CD4-positive, alpha-beta T cell treated with Interleukin-4 for 1 hour (primary cell): ENCODE measurements at regions not wholly inside any gene's neighbourhood (a gene's known extent, or its start where the extent isn't known, plus 50 kb on each side); places are given as distances from the start of the nearest gene placed in this dataset.
"Not testable (repeated sequence)": the region's sequence is repeated elsewhere in the genome, so short reads cannot be mapped to it uniquely, and the experiment has no call there.

Experiments
- DNase-seq, 2 donors: peaks; one replicate each; pipeline ENCODE4 v3.0.0-alpha.2; 2020 to 2022

- DNase-seq, result no peak
Measured at GRCh38 chr6:71621918-71622519, 264.3 kb upstream of the RIMS1 start.

DNA sequence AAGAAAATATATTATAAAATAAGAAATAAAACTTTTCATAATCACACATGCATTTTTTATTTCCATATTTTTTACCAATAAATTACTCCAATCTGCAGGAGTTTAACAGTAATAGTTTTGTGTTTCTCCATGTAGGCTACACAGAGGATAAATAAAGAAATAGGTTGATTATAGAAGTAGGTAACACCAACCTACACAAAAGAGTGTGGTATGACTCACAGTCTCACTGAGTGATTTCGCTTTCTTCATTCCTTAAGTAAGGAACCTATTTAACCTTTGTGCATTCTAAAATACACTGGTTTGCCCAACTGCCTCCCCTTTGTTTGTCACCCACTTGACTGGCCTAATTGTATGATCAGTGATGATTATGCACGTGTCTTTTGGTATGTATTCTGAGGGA lies 244.2 kb upstream of the RIMS1 start:
- DNase-seq, result no peak

DNA sequence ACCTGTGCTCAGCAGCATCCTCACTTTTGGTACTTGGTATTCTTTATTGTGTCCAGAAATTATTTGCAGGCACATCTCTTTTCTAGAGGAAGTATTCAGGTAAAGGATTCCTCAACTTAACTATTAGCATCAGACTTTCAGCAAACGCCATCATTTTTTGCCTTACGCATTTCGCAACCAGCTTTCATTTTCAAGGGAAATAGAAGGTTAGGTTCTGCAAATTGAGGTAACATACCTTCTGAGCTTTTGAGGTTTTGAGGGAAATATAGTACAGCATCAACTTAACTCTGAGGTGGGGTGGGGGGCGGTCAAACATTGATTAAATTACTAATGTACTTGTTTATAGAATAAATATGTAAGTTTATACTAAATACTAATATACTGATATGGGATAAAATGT lies 243.6 kb upstream of the RIMS1 start:
- no peak for DNase-seq

GRCh38 chr6:71645299-71645698 lies 241.1 kb upstream of the RIMS1 start:
- DNase-seq, result no peak

GRCh38 chr6:71649915-71650314 lies 236.4 kb upstream of the RIMS1 start:
- DNase-seq, result no peak

GRCh38 chr6:71651636-71652035 lies 234.7 kb upstream of the RIMS1 start:
- no peak for DNase-seq

DNA sequence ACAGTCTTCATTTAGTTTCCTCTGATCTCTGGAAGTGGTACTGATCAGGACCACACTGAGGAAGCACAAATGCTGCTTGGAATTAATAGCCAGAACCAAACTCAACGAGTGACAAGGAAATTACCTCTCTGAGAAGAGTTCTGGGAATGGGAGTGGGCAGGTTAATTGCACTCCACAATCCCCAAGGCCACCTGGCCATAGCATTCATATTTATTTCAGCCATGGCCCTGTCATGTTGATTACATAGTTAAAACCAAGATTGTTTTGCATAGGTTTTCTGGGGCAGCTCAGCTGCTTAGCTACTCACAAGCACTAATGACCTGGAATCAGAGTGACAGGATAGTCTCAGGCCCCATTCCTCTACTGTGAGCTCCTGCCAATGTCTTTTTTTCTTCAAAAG lies 230.2 kb upstream of the RIMS1 start:
- no peak for DNase-seq

DNA sequence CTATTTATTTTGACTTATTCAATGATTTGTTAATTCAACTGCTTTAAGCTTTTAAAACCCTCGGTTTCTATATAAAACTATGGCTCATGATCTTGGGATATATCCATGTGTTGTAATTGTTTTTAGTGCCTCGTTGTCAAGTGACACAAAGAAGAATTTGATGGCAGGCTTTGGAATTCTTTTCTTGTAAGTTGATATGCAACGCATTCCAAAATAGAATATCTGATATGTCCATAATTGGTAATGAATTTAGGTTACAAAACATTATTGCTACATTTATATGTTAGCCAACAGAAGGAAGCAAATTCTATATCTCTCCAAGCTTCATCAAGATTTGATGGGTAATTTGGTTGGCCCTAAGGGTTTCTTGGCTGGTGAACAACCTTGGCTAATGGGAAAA lies 220.4 kb upstream of the RIMS1 start:
- DNase-seq, result no peak

DNA sequence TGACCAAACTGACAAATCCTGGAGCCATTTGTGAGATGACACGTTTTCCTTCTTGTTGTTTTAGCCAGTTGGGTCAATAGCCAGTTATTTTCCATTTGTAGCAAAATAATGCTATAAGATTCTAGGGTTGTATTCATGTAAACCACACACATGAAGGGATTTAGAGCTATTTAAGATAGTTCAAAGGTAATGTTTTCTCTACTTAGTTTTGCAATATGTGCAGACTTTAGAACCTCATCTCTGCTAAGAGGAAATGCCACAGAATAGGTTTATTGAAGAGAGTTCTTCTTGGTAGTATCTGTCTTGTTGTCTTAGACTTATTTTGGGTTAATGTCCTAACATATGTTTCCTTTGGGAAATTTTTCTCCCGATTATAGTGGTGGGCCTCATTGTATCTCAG lies 213.5 kb upstream of the RIMS1 start:
- no peak for DNase-seq

- no peak for DNase-seq
Measured at GRCh38 chr6:71675386-71675785, 211.0 kb upstream of the RIMS1 start.

DNA sequence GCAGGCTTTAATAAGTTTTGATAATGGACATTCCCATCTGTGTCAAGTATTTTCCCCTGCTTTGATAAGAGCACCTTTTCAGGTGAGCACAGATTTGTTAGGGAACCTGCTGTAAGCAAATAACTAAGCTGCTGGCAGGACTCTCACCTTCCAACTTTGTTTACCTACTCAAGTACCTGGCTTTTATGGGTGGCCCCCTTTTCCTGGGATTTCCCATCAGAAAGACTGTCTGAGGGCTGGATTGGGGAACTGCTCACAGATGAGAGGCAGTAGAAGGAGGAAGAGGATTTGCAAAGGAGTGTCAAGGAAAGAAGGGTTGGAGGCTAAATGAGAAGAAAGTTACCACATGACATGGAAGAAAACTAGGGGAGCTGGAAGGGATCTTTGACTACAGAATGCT lies 210.1 kb upstream of the RIMS1 start:
- DNase-seq, result no peak

DNA sequence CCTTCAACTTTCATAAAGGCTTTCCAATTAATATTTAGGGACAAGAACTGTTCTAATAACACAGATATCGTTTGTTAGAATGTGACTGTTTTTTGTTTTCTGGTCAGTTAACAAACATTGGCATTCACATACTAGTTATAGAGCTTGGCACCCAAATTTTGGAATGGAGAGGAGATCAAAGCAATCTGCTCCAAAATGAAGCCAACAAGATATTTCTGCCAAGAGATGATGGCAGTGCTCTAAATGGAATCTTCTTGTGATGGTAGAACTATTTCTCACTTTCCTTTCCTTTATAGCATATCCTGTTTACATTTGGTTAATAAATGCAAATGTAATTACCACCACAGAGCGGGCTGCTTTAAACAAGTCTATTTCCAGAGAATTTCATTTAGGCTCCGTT lies 208.3 kb upstream of the RIMS1 start:
- no peak for DNase-seq

- no peak for DNase-seq
Measured at GRCh38 chr6:71681234-71681867, 205.0 kb upstream of the RIMS1 start.

GRCh38 chr6:71686021-71686677 lies 200.2 kb upstream of the RIMS1 start:
- DNase-seq, result not testable (repeated sequence)

DNA sequence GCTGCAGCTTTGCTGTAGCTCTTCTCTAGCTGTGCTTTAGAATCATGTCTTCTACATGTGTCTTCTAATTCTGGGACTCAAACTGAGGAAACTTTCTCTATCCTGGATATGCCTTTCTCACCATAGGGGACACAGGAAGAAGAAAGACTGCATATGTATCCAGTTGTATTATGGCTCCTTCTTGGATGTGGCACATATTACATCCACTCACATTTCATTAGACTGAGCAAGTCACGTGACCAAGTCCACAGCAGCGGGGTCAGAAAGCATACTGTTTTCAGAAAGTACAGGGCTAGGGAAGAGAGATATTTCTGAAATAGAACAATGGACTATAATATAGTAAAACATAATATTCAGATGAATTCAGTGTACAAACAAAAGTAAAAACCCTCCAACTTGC lies 187.6 kb upstream of the RIMS1 start:
- no peak for DNase-seq

- no peak for DNase-seq
Measured at GRCh38 chr6:71706523-71706922, 179.8 kb upstream of the RIMS1 start.

DNA sequence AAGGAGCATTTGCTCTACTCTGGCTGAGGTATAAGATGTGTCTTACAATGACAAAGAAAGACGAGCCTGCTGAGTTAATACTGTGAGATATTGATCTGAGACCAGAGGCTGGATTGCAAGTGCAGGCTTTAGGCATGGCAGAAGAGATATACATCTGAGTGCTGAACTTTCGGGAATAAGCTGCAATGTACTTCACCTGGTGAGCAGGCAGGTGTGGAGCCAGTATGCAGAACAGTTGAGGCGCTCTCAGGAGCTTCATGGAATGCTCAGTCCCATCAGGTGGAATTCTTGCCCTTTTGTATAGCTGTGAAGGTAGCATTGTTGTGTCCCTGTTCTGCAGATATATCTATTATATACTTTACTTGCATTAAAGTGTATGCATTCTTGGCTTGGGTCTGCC lies 179.3 kb upstream of the RIMS1 start:
- DNase-seq, result no peak

GRCh38 chr6:71720705-71721104 lies 165.6 kb upstream of the RIMS1 start:
- DNase-seq, result no peak

DNA sequence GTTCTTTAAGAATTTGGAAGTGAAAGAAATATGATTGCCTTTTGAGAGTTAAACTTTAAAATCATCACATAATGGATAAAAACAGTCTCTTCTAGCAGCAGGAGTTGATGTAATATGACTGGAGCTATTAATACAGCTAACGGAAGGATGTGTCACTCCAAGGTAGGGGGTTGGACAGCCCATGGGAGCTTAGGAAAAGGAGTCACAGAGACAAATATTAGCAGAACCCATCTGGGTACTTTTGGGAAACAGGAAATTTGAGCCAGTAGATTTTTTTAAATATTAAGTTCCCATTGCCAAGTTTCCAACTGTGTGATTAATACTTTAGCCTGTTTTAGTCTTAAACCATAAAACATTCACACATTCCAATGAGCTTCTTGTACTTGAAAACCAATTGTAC lies 164.7 kb upstream of the RIMS1 start:
- no peak for DNase-seq

DNA sequence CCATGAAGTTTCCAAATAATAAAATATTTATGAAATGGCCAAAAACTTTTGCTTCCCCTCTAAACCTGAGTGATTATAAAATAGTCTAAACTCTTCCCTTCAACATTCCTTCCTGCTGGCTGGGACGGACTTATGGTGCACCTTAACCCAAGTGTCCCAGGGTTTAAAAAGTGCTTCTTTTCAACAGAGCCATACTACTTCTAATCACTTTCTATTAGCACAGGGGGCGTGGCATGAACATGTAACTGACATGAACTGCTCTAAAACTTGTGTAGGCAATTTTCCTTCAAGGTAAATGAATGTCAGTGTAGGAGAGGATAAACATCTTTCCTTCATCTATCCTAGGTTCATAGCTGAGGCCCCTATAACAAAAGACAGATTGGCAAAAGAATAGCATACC lies 163.6 kb upstream of the RIMS1 start:
- DNase-seq, result no peak

DNA sequence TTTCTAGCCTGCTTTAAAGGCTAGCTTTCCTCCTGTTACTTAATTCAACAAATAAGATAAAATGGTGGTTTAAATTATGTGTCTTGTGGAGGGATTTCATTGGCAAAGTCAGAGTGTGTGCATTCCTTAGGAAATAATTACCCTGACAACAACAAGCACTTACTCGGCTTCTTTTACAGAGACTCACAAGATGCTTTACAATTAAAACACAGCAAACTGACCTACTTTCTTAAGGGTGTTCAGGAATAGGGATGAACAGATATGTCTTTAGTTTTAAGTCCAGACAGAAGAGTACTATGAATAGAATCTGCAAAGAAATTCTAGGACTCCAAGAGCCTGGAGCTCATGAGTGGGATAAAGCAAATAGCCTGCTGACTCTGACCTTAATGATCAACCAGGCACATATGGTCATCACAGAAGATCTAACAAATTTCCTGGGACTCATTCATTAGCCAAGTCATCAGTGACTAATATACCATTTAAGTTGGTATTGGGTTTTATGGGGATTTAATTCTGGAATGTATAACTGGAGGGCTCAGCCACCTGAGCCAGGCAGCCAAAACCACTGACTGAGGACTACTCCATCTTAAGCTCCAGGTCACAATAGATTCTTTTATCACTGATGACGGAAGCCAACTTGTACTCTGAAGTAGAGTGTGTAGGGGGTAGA lies 161.8 kb upstream of the RIMS1 start:
- DNase-seq, result no peak

DNA sequence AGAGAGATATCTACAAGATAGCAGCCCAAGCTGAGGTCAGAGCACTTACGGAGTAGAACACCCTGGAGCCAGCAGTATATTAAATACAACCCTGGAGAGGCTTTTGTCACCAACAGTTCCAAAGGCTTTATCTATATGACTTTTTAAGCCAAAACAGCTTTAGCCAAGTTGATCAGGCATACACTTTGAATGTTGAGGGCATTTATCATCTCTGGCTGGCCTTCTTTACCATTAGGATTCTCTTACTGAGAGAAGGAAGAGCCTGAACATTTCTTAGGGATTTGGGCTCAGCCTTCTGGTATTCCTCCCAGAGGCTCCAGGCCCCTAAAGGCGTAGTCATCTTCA lies 161.3 kb upstream of the RIMS1 start:
- no peak for DNase-seq

DNA sequence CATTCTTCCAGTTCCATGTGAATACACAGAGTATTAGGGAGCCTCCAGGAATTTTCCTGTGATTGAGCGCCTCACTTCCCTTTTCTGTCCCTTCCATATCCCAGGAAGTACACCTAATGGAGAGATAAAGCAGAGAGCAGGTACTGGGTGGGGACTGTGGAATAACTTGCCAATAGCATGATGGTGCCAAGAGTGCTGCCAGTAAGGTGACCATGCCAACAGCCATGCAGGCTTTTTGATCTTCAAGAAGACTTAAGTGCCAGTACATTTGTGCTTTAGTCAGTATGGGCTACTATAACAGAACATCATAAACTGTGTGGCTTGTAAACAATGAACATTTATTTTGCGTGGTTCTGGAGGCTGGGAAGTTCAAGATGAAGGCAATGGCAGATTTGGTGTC lies 160.2 kb upstream of the RIMS1 start:
- no peak for DNase-seq

DNA sequence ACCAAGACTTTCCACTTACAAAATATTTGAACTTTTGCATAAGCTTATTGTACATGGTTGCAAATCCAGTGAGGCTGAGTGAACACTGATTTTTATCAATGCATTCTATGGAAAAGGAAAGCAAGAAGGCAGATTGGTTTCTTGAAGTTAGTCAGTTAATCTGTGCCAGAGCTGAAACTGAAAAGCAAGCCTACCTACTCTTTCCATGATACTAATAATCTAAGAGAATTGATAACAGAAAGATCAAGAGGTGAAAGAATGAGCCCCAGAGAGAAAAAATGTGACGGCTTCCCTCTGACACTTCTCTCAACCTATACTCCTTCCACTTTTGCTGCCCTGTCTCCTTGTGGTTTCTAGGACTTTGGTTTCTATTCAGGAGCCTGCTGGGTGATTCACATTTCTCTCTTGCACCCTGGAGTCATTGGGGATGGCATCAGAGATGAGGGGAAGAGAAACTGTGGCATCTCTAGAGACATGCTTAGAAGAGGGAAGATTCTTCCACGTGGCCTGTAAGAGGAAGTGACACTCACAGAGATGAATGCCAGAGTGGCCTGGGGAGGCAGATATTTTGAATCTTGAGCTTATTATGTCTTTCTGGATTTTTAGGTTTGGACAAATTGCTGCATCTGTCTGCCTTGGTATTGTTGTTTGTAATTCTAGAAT lies 158.6 kb upstream of the RIMS1 start:
- DNase-seq, result no peak
